Stimulated activated naive B cell treated with anti-CD40 and anti-IgM and Interleukin-4, amounts not matched to agents 10 μg/mL and 1 μg/mL and 100 μg/mL, for 72 hours (primary cell): ENCODE measurements at regions not wholly inside any gene's neighbourhood (a gene's known extent, or its start where the extent isn't known, plus 50 kb on each side); places are given as distances from the start of the nearest gene placed in this dataset.
A peak's percentile ranks its signal among the peaks of the same experiment; 100 is the strongest.

Source experiments
- ATAC-seq, 2 donors: fragments of 150-1000 bp; cut with Tn5 transposase; replicated peaks; 2 replicates each; pipeline ENCODE4 v1.10.0; 2021; ENCODE audit warnings: moderate library complexity in 1 of 2
- DNase-seq: peaks from one replicate; pipeline ENCODE4 v3.0.0; 2021
- H3K27ac Mint-ChIP-seq: one replicate; pipeline ENCODE4 v1.8.0; 2022; ENCODE audit warnings: mild to moderate bottlenecking, mixed read lengths
- H3K27me3 Mint-ChIP-seq, 2 donors: one replicate each; pipeline ENCODE4 v1.8.0; 2022; ENCODE audit warnings: mixed read lengths in 2 of 2
- H3K36me3 Mint-ChIP-seq, 2 donors: one replicate each; pipeline ENCODE4 v1.8.0; 2022; ENCODE audit warnings: mixed read lengths in 2 of 2, mild to moderate bottlenecking in 1 of 2
- H3K4me1 Mint-ChIP-seq, 2 donors: one replicate each; pipeline ENCODE4 v1.8.0; 2022; ENCODE audit warnings: mixed read lengths in 2 of 2, mild to moderate bottlenecking in 1 of 2
- H3K4me3 Mint-ChIP-seq, 2 donors: one replicate each; pipeline ENCODE4 v1.8.0; 2022; ENCODE audit warnings: mild to moderate bottlenecking in 2 of 2, mixed read lengths in 2 of 2, moderate library complexity in 1 of 2
- H3K9me3 Mint-ChIP-seq, 2 donors: one replicate each; pipeline ENCODE4 v1.8.0; 2022; ENCODE audit warnings: mixed read lengths in 2 of 2, mild to moderate bottlenecking in 1 of 2

DNA sequence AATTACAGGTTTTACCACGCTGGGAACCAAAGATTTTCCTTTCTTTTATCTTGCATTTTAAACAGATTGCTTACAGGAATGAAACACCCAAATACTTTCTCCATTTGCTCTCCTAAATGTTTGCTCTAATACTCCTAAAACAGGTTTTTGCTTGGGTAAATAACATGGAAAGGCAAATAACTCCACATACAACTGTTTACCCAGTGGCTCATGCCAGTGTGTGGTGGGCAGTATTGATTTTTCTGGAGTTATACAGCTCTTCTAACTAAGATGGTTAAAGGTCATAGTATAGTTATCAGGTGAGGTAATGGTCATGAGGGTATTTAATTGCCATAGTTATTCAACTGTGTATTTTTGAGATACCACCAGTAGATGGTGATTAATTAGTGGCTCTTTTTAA, 61.2 kb upstream of the RAB27B start:
- H3K4me1 Mint-ChIP-seq: no peaks in the 10 kb centered on the region

GRCh38 chr18:54769526-54770464, 58.5 kb upstream of the RAB27B start:
- Mint-ChIP-seq H3K9me3 (peaks cover 0 to 2% of the 10 kb centered on the region in 2 donors), H3K27ac (no peak overlapping the region), H3K36me3 (no peaks in the 10 kb centered on the region), H3K27me3 (peaks cover 0 to 4% of the 10 kb centered on the region in 2 donors), H3K4me3 (no peak overlapping the region), H3K4me1 (no peaks in the 10 kb centered on the region)
- no peak for ATAC-seq
- no peak for DNase-seq

More for the DNA sequence above, 61.2 kb upstream of the RAB27B start:
- DNase-seq (no peak), ATAC-seq (no peak)
- Mint-ChIP-seq H3K27ac (no peak overlapping the region), H3K4me3 (no peak overlapping the region), H3K9me3 (peaks cover 0 to 2% of the 10 kb centered on the region in 2 donors), H3K36me3 (no peaks in the 10 kb centered on the region), H3K27me3 (peaks cover 0 to 4% of the 10 kb centered on the region in 2 donors)

DNA sequence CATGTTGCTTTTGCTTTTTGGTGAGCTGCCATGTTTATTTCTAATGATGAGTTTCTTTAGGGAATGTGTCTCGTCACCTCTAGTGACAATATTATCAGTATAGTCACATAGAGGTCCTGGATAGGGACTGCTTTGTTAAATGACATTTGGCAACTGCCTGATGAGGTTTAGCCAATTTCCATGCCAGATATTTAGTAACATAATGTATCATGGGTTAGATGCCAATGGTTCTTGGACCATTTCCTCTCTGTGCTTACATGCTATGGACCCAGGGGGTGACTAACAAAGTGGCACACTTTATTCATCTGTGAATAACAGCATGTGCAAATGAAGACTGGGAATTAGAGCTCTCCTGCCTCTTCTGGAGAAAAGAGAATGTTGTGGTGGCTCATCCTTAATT, 56.2 kb upstream of the RAB27B start:
- H3K9me3 Mint-ChIP-seq: no peaks in the 10 kb centered on the region
- ATAC-seq (no peak), DNase-seq (no peak)
- no peak overlapping the region for H3K4me3 Mint-ChIP-seq
- peaks cover 5 to 9% of the 10 kb centered on the region in 2 donors for H3K4me1 Mint-ChIP-seq
- H3K27ac Mint-ChIP-seq: no peak overlapping the region
- H3K27me3 Mint-ChIP-seq: no peaks in the 10 kb centered on the region
- H3K36me3 Mint-ChIP-seq: no peaks in the 10 kb centered on the region

DNA sequence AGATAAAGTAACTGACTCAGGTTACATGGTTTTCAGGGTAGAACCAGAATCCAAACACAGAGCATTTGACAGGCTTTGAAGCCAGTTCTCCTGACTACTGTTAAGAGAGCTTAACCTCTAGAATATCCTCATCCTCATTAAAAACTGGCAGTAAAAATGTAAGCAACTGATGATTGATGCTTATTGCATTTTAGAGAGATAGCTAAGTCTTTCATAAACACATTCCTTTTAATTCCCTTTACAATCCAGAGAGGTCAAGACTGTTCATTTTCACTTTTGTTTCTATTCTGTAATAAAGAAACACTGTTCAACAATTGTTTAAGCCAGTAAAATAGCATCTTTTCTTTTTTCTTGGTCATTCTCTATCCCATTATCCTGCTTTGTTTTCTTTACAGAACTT, 53.9 kb upstream of the RAB27B start:
- H3K27me3 Mint-ChIP-seq: no peaks in the 10 kb centered on the region
- peaks cover 8 to 14% of the 10 kb centered on the region in 2 donors for H3K4me1 Mint-ChIP-seq
- H3K36me3 Mint-ChIP-seq: no peaks in the 10 kb centered on the region
- no peak overlapping the region for H3K4me3 Mint-ChIP-seq
- DNase-seq (no peak), ATAC-seq (no peak)
- H3K27ac Mint-ChIP-seq: no peak overlapping the region
- H3K9me3 Mint-ChIP-seq: no peaks in the 10 kb centered on the region

GRCh38 chr18:54774981-54775665, 53.2 kb upstream of the RAB27B start:
- Mint-ChIP-seq H3K9me3 (no peaks in the 10 kb centered on the region), H3K4me1 (peaks cover 8 to 14% of the 10 kb centered on the region in 2 donors), H3K36me3 (no peaks in the 10 kb centered on the region), H3K4me3 (no peak overlapping the region), H3K27ac (no peak overlapping the region), H3K27me3 (no peaks in the 10 kb centered on the region)
- ATAC-seq (no peak), DNase-seq (no peak)

DNA sequence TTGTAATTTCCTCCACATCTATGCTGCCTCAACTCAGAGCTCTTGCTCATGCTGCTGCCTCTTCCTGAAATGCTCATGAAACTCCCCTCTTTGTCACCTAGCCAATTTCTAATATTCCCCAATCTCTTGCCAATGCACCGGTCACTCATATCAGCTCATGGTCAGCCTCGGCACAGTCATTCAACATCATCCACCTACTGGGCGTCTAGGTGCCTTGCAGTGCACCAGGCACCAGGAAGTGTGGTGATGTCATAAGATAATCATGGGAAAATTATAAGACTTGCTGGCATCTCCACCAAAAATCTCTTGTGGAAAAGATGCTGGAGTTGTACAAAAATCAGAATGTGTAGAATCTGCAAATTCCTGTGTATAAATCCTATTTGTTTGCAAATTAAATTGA, 52.6 kb upstream of the RAB27B start:
- DNase-seq (no peak), ATAC-seq (no peak)
- no peak overlapping the region for H3K27ac Mint-ChIP-seq
- H3K27me3 Mint-ChIP-seq: peaks cover 0 to 4% of the 10 kb centered on the region in 2 donors
- H3K36me3 Mint-ChIP-seq: no peaks in the 10 kb centered on the region
- no peak overlapping the region for H3K4me3 Mint-ChIP-seq
- peaks cover 8 to 14% of the 10 kb centered on the region in 2 donors for H3K4me1 Mint-ChIP-seq
- H3K9me3 Mint-ChIP-seq: peaks cover 0 to 2% of the 10 kb centered on the region in 2 donors

- Mint-ChIP-seq H3K36me3 (no peaks in the 10 kb centered on the region), H3K27me3 (peaks cover 0 to 4% of the 10 kb centered on the region in 2 donors), H3K9me3 (peaks cover 0 to 2% of the 10 kb centered on the region in 2 donors), H3K4me3 (no peak overlapping the region), H3K4me1 (peaks cover 8 to 14% of the 10 kb centered on the region in 2 donors), H3K27ac (peak overlapping the region; percentile 15)
- peak; percentile 94 to 98 for ATAC-seq
- peak; percentile 39 for DNase-seq
These were observed 51.8 kb upstream of the RAB27B start for GRCh38 chr18:54776282-54776977.

GRCh38 chr18:54777118-54777791, 51.0 kb upstream of the RAB27B start:
- H3K27me3 Mint-ChIP-seq: peaks cover 0 to 4% of the 10 kb centered on the region in 2 donors
- ATAC-seq (peak; percentile 31 to 41), DNase-seq (no peak)
- H3K4me3 Mint-ChIP-seq: no peak overlapping the region
- peaks cover 8 to 14% of the 10 kb centered on the region in 2 donors for H3K4me1 Mint-ChIP-seq
- no peak overlapping the region for H3K27ac Mint-ChIP-seq
- peaks cover 0 to 2% of the 10 kb centered on the region in 2 donors for H3K9me3 Mint-ChIP-seq
- H3K36me3 Mint-ChIP-seq: no peaks in the 10 kb centered on the region

GRCh38 chr18:54777989-54778388, 50.3 kb upstream of the RAB27B start:
- ATAC-seq (no peak), DNase-seq (no peak)
- peaks cover 0 to 4% of the 10 kb centered on the region in 2 donors for H3K27me3 Mint-ChIP-seq

More at GRCh38 chr18:54777989-54778388, 50.3 kb upstream of the RAB27B start:
- Mint-ChIP-seq H3K9me3 (peaks cover 0 to 2% of the 10 kb centered on the region in 2 donors), H3K4me1 (peaks cover 8 to 14% of the 10 kb centered on the region in 2 donors), H3K4me3 (no peak overlapping the region), H3K36me3 (no peaks in the 10 kb centered on the region), H3K27ac (no peak overlapping the region)
